Stomach (tissue), 8 donors: ENCODE measurements at regions not wholly inside any gene's neighbourhood (a gene's known extent, or its start where the extent isn't known, plus 50 kb on each side); places are given as distances from the start of the nearest gene placed in this dataset.

Source experiments
- DNase-seq, 2 donors: peaks; one replicate each; pipeline versions ENCODE4 v3.0.0 to v3.0.0-alpha.2; 2013 to 2019
- H3K27ac ChIP-seq, 5 donors: fragments of 200-600 bp in 4 of 5; sonication (generic) in 4 of 5; one replicate each; pipeline ENCODE4 v1.5.1; 2013 to 2019; ENCODE audit warnings: mild to moderate bottlenecking in 1 of 5, moderate library complexity in 1 of 5
- H3K27me3 ChIP-seq, 3 donors: fragments of 200-600 bp; sonication (generic); one replicate each; pipeline ENCODE4 v1.5.1; 2017 to 2019; ENCODE audit warnings: mixed run types in 1 of 3
- H3K36me3 ChIP-seq, 4 donors: fragments of 200-600 bp; sonication (generic); 1 replicate in 3 of 4; 2 replicates in 1 of 4; pipeline ENCODE4 v1.5.1; 2016 to 2019
- H3K4me1 ChIP-seq, 4 donors: fragments of 200-600 bp; sonication (generic); one replicate each; pipeline ENCODE4 v1.5.1; 2016 to 2019
- H3K4me3 ChIP-seq, 4 donors: fragments of 200-600 bp; sonication (generic) in 3 of 4; one replicate each; pipeline ENCODE4 v1.5.1; 2016 to 2019; ENCODE audit warnings: mild to moderate bottlenecking in 1 of 4
- H3K9me3 ChIP-seq, 4 donors: fragments of 200-600 bp; sonication (generic); one replicate each; pipeline ENCODE4 v1.5.1; 2016 to 2019
- EP300 ChIP-seq: sonication (generic); formaldehyde crosslinking; IDR thresholded peaks from one replicate; pipeline ENCODE4 v1.6.1; 2017; ENCODE audit warnings: antibody characterized with exemption
- POLR2A ChIP-seq, 4 donors: fragments of 450-650 bp; IDR thresholded peaks; one replicate each; pipeline ENCODE4 v1.6.1; 2016; ENCODE audit warnings: antibody characterized with exemption in 4 of 4, control low read depth in 2 of 4, mild to moderate bottlenecking in 1 of 4, moderate library complexity in 1 of 4
- POLR2AphosphoS5 ChIP-seq, 3 donors: sonication (generic); formaldehyde crosslinking; IDR thresholded peaks; one replicate each; pipeline ENCODE4 v1.6.1; 2016; ENCODE audit warnings: antibody characterized with exemption in 3 of 3
- WGBS, 5 donors: extraction: QIAGEN DNeasy Blood & Tissue Kit in 3 of 5; methylation state at CpG; one replicate each; pipeline versions ENCODE4 v1.1.5 to v1.1.7; 2013 to 2018; 5-methylcytosine and 5-hydroxymethylcytosine counted together
- intact Hi-C: fragments of 100-400 bp; cut with DNase I; formaldehyde crosslinking; loops from one replicate; pipeline ENCODE4 v1.15.1; 2023; ENCODE audit warnings: low total_unique reads
- TF ChIP-seq, protein P1 (sequence below), 7 experiments: fragments of 450-650 bp in 4 of 7; fragments of 200-600 bp in 3 of 7; sonication (generic) in 3 of 7; IDR thresholded peaks; one replicate each; pipeline ENCODE4 v1.5.1; 2016 to 2019; ENCODE audit warnings: antibody characterized with exemption in 7 of 7, control low read depth in 2 of 7, mild to moderate bottlenecking in 1 of 7
- donor health status: healthy with polysubstance abuse.
- donor health status: Bipolar disorder and iron deficiency.
- donor health status: healthy.

DNA sequence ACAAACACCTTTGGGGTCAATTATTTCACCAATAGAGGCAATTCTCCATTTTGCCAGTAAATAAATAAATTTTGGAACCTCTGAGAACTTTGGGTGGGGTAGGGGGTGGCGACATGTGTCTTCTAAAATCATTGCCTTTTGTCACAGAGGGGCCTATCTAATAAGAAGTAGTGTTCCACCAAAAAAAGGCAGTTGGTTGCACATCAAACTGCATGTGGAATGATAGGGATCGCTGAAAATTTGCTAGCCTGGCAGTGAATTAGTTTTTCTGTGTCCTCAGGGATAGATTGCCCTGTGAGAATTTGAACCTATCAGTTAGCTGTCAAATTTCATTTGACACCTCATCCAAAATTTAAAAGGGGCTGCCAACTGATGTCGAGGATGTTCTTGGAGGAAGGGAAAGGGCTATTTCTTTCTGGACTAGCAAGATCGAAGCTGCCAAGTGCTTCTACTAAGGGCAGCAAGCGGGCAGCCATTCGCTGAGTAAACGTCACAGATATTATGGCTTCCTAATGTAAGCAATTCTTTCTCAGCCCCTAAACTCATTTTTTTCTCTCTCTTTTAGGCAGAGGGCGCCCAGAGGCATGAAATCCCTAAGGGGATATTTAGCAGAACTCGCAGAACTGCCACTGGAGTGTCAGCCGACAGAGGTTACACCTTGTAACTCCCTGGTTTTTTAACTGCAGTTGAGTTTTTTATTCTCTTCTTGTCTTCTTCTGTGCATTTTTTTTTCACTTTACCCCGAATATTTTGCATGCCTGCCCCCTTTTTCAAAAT, 2208.1 kb upstream of the WWC1 start:
- 34 to 55% (median 46%) methylated on average over 11 of the region's 11 CpGs for WGBS, 5 donors

DNA sequence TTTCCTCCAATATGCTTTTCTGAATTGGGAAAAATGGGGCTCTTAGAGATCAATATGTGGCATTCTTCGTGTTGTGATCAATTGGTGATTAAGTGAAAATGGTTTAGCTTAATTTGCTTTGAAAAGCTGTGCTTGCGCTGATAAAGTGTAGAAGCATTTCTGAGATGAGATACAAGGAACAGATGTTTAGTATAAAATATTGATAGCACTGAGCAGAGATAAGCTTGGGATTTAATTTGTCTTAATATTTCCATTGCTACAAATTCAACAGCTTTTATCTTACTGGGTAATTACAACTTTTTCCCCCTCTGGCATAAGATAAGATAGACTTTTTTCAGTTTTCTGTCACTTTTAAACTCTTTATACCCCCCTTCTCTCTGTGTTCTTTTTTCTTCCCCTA, 2204.9 kb upstream of the WWC1 start:
- no peak overlapping the region for H3K4me3 ChIP-seq

More for the DNA sequence above, 2208.1 kb upstream of the WWC1 start:
- H3K27me3 ChIP-seq = no peaks in the 10 kb centered on the region
- TF ChIP-seq POLR2AphosphoS5 (IDR thresholded peaks at IDR 0.05) (no peak), EP300 (no peak), POLR2A (IDR thresholded peaks at IDR 0.05) (no peak)
- TF ChIP-seq, protein P1, sequence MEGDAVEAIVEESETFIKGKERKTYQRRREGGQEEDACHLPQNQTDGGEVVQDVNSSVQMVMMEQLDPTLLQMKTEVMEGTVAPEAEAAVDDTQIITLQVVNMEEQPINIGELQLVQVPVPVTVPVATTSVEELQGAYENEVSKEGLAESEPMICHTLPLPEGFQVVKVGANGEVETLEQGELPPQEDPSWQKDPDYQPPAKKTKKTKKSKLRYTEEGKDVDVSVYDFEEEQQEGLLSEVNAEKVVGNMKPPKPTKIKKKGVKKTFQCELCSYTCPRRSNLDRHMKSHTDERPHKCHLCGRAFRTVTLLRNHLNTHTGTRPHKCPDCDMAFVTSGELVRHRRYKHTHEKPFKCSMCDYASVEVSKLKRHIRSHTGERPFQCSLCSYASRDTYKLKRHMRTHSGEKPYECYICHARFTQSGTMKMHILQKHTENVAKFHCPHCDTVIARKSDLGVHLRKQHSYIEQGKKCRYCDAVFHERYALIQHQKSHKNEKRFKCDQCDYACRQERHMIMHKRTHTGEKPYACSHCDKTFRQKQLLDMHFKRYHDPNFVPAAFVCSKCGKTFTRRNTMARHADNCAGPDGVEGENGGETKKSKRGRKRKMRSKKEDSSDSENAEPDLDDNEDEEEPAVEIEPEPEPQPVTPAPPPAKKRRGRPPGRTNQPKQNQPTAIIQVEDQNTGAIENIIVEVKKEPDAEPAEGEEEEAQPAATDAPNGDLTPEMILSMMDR (IDR thresholded peaks at IDR 0.05) = no peak
- H3K4me3 ChIP-seq = no peak overlapping the region
- peak in 1 of 2 donors; percentile 3 for DNase-seq
- intact Hi-C loops = no loop called here
- no peaks in the 10 kb centered on the region for H3K4me1 ChIP-seq
- H3K36me3 ChIP-seq = no peaks in the 10 kb centered on the region
- no peak overlapping the region for H3K27ac ChIP-seq
- H3K9me3 ChIP-seq = no peaks in the 10 kb centered on the region

DNA sequence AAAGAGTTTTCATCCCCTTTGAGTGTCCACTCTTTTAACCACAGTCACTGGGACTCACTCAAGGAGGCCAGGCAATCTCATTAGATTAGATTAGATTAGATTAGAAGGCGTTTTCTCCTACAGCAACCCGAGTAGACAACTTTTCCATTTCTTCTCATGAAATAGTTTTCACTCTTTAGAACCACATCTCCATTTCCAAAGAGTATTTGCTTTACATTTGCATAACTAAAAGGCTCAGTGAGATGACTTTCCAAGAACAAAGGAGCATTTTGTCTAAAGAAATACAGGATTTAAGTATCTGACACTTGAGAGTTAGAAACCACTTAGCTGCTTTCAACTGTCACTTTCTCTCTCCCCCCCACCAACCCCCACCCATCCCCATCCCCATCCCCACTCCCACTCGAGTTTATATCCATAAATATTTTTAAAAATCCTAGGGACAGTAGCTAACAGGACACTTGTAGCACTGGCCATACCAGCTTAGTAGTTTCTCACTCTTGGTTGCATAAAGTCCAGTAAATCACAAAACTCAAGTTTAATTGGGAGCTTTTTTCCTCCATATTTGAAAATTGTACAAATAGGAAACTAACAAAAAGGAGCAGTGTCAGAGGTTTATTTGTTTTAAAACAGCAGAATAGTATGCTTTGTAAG, 2202.9 kb upstream of the WWC1 start:
- intact Hi-C loops = no loop called here
- TF ChIP-seq, protein P1 (IDR thresholded peaks at IDR 0.05) = no peak
- TF ChIP-seq POLR2AphosphoS5 (IDR thresholded peaks at IDR 0.05) (no peak), POLR2A (IDR thresholded peaks at IDR 0.05) (no peak), EP300 (no peak)
- no peak for DNase-seq
- Histone ChIP-seq H3K27ac (no peak overlapping the region), H3K27me3 (no peaks in the 10 kb centered on the region), H3K9me3 (peaks cover 0 to 5% (median 2%) of the 10 kb centered on the region in 4 donors), H3K4me1 (no peaks in the 10 kb centered on the region), H3K4me3 (no peak overlapping the region), H3K36me3 (no peaks in the 10 kb centered on the region)
- WGBS, 5 donors = 17 to 34% (median 23%) methylated on average over 3 of the region's 3 CpGs

More for the DNA sequence above, 2204.9 kb upstream of the WWC1 start:
- no peaks in the 10 kb centered on the region for H3K9me3 ChIP-seq
- no peaks in the 10 kb centered on the region for H3K27me3 ChIP-seq
- H3K27ac ChIP-seq = no peak overlapping the region
- TF ChIP-seq POLR2A (IDR thresholded peaks at IDR 0.05) (no peak), EP300 (no peak), POLR2AphosphoS5 (IDR thresholded peaks at IDR 0.05) (no peak)
- TF ChIP-seq, protein P1 (IDR thresholded peaks at IDR 0.05) = no peak
- intact Hi-C loops = no loop called here
- no peak for DNase-seq
- 40 to 62% (median 53%) methylated on average over 2 of the region's 2 CpGs for WGBS, 5 donors
- no peaks in the 10 kb centered on the region for H3K36me3 ChIP-seq
- no peaks in the 10 kb centered on the region for H3K4me1 ChIP-seq

DNA sequence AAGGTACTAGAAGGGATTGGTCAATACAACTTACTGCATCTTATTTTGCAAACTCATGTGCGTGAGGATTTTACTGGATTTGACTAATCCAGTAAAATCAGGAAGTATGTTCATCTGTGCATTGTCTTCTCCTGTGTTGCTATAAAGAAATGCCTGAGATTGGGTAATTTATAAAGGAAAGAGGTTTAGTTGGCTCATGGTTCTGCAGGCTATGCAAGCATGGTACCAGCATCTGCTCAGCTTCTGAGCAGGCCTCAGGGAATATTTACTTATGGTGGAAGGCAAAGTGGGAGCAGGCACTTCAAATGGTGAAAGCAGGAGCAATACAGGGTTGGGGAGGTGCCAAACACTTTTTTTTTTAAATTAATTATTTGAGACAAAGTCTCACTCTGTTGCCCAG, 2199.5 kb upstream of the WWC1 start:
- H3K4me3 ChIP-seq = no peak overlapping the region
- TF ChIP-seq EP300 = no peak
- no peak overlapping the region for H3K27ac ChIP-seq
- peaks cover 0 to 17% (median 3%) of the 10 kb centered on the region in 4 donors for H3K9me3 ChIP-seq
- 86 to 100% (median 93%) methylated on average over 1 of the region's 1 CpG for WGBS, 5 donors
- H3K27me3 ChIP-seq = no peaks in the 10 kb centered on the region
- no peaks in the 10 kb centered on the region for H3K4me1 ChIP-seq
- H3K36me3 ChIP-seq = no peaks in the 10 kb centered on the region
- DNase-seq = no peak
- intact Hi-C loops = no loop called here

DNA sequence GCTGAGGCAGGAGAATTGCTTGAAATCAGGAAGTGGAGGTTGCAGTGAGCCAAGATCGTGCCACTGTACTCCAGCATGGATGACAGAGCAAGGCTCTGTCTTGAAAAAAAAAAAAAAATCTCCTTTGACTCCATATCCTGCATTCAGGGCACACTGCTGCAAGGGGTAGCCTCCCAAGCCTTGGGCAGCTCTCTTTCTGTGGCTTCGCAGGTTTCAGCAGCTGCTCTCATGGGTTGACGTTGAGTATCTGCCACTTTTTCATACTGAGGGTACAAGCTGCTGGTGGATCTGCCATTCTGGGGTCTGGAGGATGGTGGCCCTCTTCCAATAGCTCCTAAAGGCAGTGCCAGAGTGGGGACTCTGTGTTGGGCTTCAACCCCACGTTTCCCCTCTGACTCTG, 2198.1 kb upstream of the WWC1 start:
- TF ChIP-seq POLR2A (IDR thresholded peaks at IDR 0.05) (no peak), EP300 (no peak), POLR2AphosphoS5 (IDR thresholded peaks at IDR 0.05) (no peak)
- TF ChIP-seq, protein P1 (IDR thresholded peaks at IDR 0.05) = no peak
- Histone ChIP-seq H3K27me3 (no peaks in the 10 kb centered on the region), H3K4me3 (no peak overlapping the region), H3K36me3 (no peaks in the 10 kb centered on the region), H3K9me3 (peaks cover 0 to 17% (median 3%) of the 10 kb centered on the region in 4 donors), H3K27ac (no peak overlapping the region), H3K4me1 (no peaks in the 10 kb centered on the region)
- WGBS, 5 donors = 68 to 94% (median 74%) methylated on average over 3 to 4 of the region's 4 CpGs
- DNase-seq = no peak
- intact Hi-C loops = no loop called here
